CD14-positive monocyte (primary cell): ENCODE measurements at regions not wholly inside any gene's neighbourhood (a gene's known extent, or its start where the extent isn't known, plus 50 kb on each side); places are given as distances from the start of the nearest gene placed in this dataset.

Source experiments
- DNase-seq, 3 donors: peaks; one replicate each; pipeline ENCODE4 v3.0.0-alpha.2; 2011 to 2022
- H2AFZ ChIP-seq: 2 replicates; pipeline ENCODE4 v1.6.0; 2012; ENCODE audit warnings: mild to moderate bottlenecking, low read depth, low read length, inconsistent platforms; ENCODE audit not compliant: insufficient read depth, poor library complexity, severe bottlenecking
- H3K27ac ChIP-seq, 2 donors: 1 replicate in 1 of 2; 2 replicates in 1 of 2; pipeline ENCODE4 v1.5.1; 2012 to 2013; ENCODE audit warnings: low read length in 2 of 2, control low read depth in 1 of 2, inconsistent platforms in 1 of 2, low read depth in 1 of 2, mild to moderate bottlenecking in 1 of 2
- H3K27me3 ChIP-seq, 2 donors: one replicate each; pipeline versions ENCODE4 v1.6.0 to v1.6.1; 2011 to 2013; ENCODE audit warnings: low read length in 2 of 2; ENCODE audit not compliant: control insufficient read depth in 2 of 2, insufficient read depth in 2 of 2
- H3K36me3 ChIP-seq, 2 donors: replicated peaks in 1 of 2; 1 replicate in 1 of 2; 2 replicates in 1 of 2; pipeline versions ENCODE4 v1.5.1 to v1.6.1; 2012 to 2013; ENCODE audit warnings: low read length in 2 of 2, control low read depth in 1 of 2, inconsistent platforms in 1 of 2, mild to moderate bottlenecking in 1 of 2; ENCODE audit not compliant: insufficient read depth in 2 of 2, control insufficient read depth in 1 of 2
- H3K4me1 ChIP-seq, 2 donors: 1 replicate in 1 of 2; 2 replicates in 1 of 2; pipeline versions ENCODE4 v1.5.1 to v1.6.1; 2012 to 2013; ENCODE audit warnings: low read length in 2 of 2, control low read depth in 1 of 2, inconsistent platforms in 1 of 2, mild to moderate bottlenecking in 1 of 2, moderate library complexity in 1 of 2; ENCODE audit not compliant: insufficient read depth in 2 of 2, control insufficient read depth in 1 of 2
- H3K4me2 ChIP-seq: replicated peaks from 2 replicates; pipeline ENCODE3; 2012; ENCODE audit warnings: low read length, moderate library complexity, mild to moderate bottlenecking; ENCODE audit not compliant: poor library complexity, severe bottlenecking; ENCODE audit errors: extremely low read depth
- H3K4me3 ChIP-seq, 3 experiments: fragments of 200-600 bp in 1 of 3; sonication (generic) in 1 of 3; replicated peaks in 1 of 3; 1 replicate in 2 of 3; 2 replicates in 1 of 3; pipeline ENCODE4 v1.5.1; 2011 to 2013; ENCODE audit warnings: low read length in 3 of 3, mild to moderate bottlenecking in 3 of 3, control low read depth in 2 of 3, low read depth in 2 of 3, inconsistent platforms in 1 of 3, moderate library complexity in 1 of 3
- H3K79me2 ChIP-seq: 2 replicates; pipeline ENCODE4 v1.6.0; 2012; ENCODE audit warnings: mild to moderate bottlenecking, control low read depth, inconsistent platforms, low read length, moderate library complexity; ENCODE audit not compliant: insufficient read depth
- H3K9ac ChIP-seq: 2 replicates; pipeline ENCODE4 v1.6.0; 2017; ENCODE audit warnings: low read length, mild to moderate bottlenecking; ENCODE audit not compliant: insufficient read depth, poor library complexity, severe bottlenecking
- H3K9me3 ChIP-seq, 2 donors: replicated peaks in 1 of 2; 1 replicate in 1 of 2; 2 replicates in 1 of 2; pipeline versions ENCODE4 v1.5.1 to v1.6.1; 2012 to 2013; ENCODE audit warnings: low read length in 2 of 2, control low read depth in 1 of 2; ENCODE audit not compliant: control insufficient read depth in 1 of 2, insufficient read depth in 1 of 2
- H4K20me1 ChIP-seq: 2 replicates; pipeline ENCODE4 v1.6.0; 2012; ENCODE audit warnings: mild to moderate bottlenecking, low read length, control low read depth, moderate library complexity; ENCODE audit not compliant: insufficient read depth
- H3K27ac Mint-ChIP-seq, 7 donors: one replicate each; pipeline ENCODE4 v1.8.0; 2020; ENCODE audit warnings: mild to moderate bottlenecking in 7 of 7, mixed read lengths in 7 of 7, moderate library complexity in 6 of 7, inconsistent platforms in 2 of 7
- H3K27me3 Mint-ChIP-seq, 3 donors: one replicate each; pipeline ENCODE4 v1.8.0; 2021 to 2022; ENCODE audit warnings: low read depth in 3 of 3, mild to moderate bottlenecking in 3 of 3, mixed read lengths in 3 of 3, moderate library complexity in 3 of 3, inconsistent platforms in 1 of 3
- H3K36me3 Mint-ChIP-seq, 2 donors: one replicate each; pipeline ENCODE4 v1.8.0; 2020; ENCODE audit warnings: mixed read lengths in 2 of 2, inconsistent platforms in 1 of 2, mild to moderate bottlenecking in 1 of 2
- H3K4me1 Mint-ChIP-seq: one replicate; pipeline ENCODE4 v1.8.0; 2020; ENCODE audit warnings: mild to moderate bottlenecking, mixed read lengths
- H3K4me3 Mint-ChIP-seq, 2 donors: one replicate each; pipeline ENCODE4 v1.8.0; 2020; ENCODE audit warnings: mild to moderate bottlenecking in 2 of 2, mixed read lengths in 2 of 2, moderate library complexity in 1 of 2
- H3K9me3 Mint-ChIP-seq, 7 donors: one replicate each; pipeline ENCODE4 v1.8.0; 2020 to 2022; ENCODE audit warnings: mixed read lengths in 7 of 7, mild to moderate bottlenecking in 6 of 7, moderate library complexity in 6 of 7, inconsistent platforms in 2 of 7
- WGBS: methylation state at CpG from one replicate; pipeline ENCODE4 v1.1.5; 2013; ENCODE audit warnings: missing lambda C conversion rate; ENCODE audit not compliant: insufficient coverage; 5-methylcytosine and 5-hydroxymethylcytosine counted together
- intact Hi-C, 2 donors: fragments of 100-400 bp; cut with micrococcal nuclease; formaldehyde crosslinking; loops; one replicate each; pipeline versions ENCODE4 v1.15.0 to v1.15.1; 2023
- TF ChIP-seq, protein P1 (sequence below): fragments of 200-600 bp; IDR thresholded peaks from one replicate; pipeline ENCODE4 v1.8.0; 2022; ENCODE audit warnings: antibody characterized with exemption, mild to moderate bottlenecking

DNA sequence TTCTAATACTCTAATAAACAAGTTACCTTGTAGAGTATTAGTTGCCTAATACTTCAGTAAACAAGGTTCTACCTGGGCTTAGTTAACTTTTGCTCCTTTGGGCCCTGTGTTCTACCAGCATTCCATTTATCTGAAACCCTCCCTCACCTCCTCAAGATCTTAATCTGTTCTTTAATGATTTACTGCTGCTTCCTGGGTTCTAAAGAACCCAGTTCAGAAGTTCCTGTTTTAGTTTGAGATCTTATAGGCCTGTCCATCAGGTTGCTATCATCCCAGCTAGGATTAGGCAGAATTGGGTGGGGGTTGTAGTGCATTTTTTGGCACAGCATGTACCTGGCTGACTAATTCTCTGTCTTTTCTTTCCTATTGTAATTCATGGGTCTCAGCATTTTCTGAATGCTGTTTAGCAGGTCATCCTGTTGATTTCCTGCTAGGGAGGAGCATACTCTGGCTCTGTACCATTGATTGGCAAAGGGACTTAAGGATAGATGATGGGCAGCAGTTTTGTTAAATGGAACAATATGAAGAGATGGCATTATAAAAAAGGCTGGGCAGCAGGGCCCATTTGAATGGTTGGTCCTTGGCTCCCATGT is 53.7 kb upstream of the TMEM248 start:
- TF ChIP-seq, protein P1, sequence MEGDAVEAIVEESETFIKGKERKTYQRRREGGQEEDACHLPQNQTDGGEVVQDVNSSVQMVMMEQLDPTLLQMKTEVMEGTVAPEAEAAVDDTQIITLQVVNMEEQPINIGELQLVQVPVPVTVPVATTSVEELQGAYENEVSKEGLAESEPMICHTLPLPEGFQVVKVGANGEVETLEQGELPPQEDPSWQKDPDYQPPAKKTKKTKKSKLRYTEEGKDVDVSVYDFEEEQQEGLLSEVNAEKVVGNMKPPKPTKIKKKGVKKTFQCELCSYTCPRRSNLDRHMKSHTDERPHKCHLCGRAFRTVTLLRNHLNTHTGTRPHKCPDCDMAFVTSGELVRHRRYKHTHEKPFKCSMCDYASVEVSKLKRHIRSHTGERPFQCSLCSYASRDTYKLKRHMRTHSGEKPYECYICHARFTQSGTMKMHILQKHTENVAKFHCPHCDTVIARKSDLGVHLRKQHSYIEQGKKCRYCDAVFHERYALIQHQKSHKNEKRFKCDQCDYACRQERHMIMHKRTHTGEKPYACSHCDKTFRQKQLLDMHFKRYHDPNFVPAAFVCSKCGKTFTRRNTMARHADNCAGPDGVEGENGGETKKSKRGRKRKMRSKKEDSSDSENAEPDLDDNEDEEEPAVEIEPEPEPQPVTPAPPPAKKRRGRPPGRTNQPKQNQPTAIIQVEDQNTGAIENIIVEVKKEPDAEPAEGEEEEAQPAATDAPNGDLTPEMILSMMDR: no peak
- intact Hi-C loops: no loop called here
- no peaks in the 10 kb centered on the region for H4K20me1 ChIP-seq

DNA sequence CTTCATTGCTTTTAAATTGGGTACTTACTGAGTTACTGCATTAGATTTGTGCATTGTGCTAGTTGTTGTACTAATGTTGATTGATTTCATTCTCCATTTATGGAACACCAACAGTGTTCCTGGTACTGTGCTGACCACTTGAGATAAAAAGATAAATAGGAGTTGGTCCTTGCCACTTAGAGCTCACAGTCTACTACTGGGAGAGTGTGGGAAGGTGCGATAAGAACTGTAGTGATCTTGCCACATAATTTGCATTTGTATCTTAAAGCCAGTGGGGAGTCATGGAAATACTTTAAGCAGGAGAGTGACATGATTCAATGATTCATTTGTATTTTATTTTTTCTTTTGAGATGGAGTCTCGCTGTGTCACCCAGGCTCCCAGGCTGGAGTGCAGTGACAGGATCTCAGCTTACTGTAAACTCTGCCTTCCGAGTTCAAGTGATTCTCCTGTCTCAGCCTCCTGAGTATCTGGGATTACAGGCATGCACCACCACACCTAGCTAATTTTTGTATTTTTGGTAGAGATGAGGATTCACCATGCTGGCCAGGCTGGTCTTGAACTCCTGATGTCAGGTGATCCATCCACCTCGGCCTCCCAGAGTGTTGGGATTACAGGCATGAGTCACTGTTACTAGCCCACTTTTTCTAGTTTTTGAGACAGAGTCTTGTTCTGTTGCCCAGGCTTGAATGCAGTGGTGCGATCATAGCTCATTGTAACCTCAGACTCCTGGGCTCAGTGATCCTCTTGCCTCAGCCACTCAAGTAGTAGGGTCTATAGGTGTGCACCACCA is 51.2 kb upstream of the TMEM248 start:
- no peaks in the 10 kb centered on the region for H3K4me1 ChIP-seq
- Mint-ChIP-seq H3K9me3 (no peaks in the 10 kb centered on the region), H3K4me1 (no peaks in the 10 kb centered on the region), H3K27ac (no peak overlapping the region), H3K27me3 (no peaks in the 10 kb centered on the region), H3K4me3 (no peak overlapping the region), H3K36me3 (peaks cover 2 to 9% of the 10 kb centered on the region in 2 donors)
- no peaks in the 10 kb centered on the region for H3K9me3 ChIP-seq
- TF ChIP-seq, protein P1: no peak
- H3K79me2 ChIP-seq: no peaks in the 10 kb centered on the region
- no peak overlapping the region for H3K4me2 ChIP-seq
- no peaks in the 10 kb centered on the region for H3K27me3 ChIP-seq
- no peak overlapping the region for H3K9ac ChIP-seq
- no peak overlapping the region for H3K4me3 ChIP-seq
- intact Hi-C loops: no loop called here
- H4K20me1 ChIP-seq: no peaks in the 10 kb centered on the region
- 100% methylated on average over 1 of the region's 5 CpGs for WGBS
- no peak for DNase-seq
- H3K27ac ChIP-seq: no peak overlapping the region
- no peaks in the 10 kb centered on the region for H3K36me3 ChIP-seq
- H2AFZ ChIP-seq: no peak overlapping the region

More for the DNA sequence above, 53.7 kb upstream of the TMEM248 start:
- no peak overlapping the region for H2AFZ ChIP-seq
- no peaks in the 10 kb centered on the region for H3K79me2 ChIP-seq
- H3K27ac ChIP-seq: no peak overlapping the region
- no peaks in the 10 kb centered on the region for H3K27me3 Mint-ChIP-seq
- no peak overlapping the region for H3K4me2 ChIP-seq
- no peak overlapping the region for H3K27ac Mint-ChIP-seq
- no peaks in the 10 kb centered on the region for H3K4me1 ChIP-seq
- H3K36me3 ChIP-seq: no peaks in the 10 kb centered on the region
- no peaks in the 10 kb centered on the region for H3K9me3 ChIP-seq
- H3K36me3 Mint-ChIP-seq: peaks cover 5 to 17% of the 10 kb centered on the region in 2 donors
- no peak overlapping the region for H3K4me3 Mint-ChIP-seq
- no peak overlapping the region for H3K9ac ChIP-seq
- no peak for DNase-seq
- no peak overlapping the region for H3K4me3 ChIP-seq
- H3K9me3 Mint-ChIP-seq: no peaks in the 10 kb centered on the region
- no peaks in the 10 kb centered on the region for H3K4me1 Mint-ChIP-seq
- H3K27me3 ChIP-seq: no peaks in the 10 kb centered on the region
